WERI-Rb-1 (cell line): ENCODE measurements at regions not wholly inside any gene's neighbourhood (a gene's known extent, or its start where the extent isn't known, plus 50 kb on each side); places are given as distances from the start of the nearest gene placed in this dataset.

ENCODE experiments used
- DNase-seq: peaks from one replicate; pipeline ENCODE4 v3.0.0-alpha.2; 2020
- H3K27ac ChIP-seq: fragments of 250-450 bp; sonication (Bioruptor Pico); 2 replicates; pipeline ENCODE4 v1.5.1; 2020; ENCODE audit warnings: mild to moderate bottlenecking, moderate library complexity
- H3K27me3 ChIP-seq: fragments of 250-450 bp; sonication (Bioruptor Pico); 2 replicates; pipeline ENCODE4 v1.5.1; 2021; ENCODE audit warnings: mild to moderate bottlenecking, low read depth, moderate library complexity; ENCODE audit not compliant: insufficient read depth, severe bottlenecking
- H3K36me3 ChIP-seq: fragments of 250-450 bp; sonication (Bioruptor Pico); 2 replicates; pipeline ENCODE4 v1.5.1; 2020; ENCODE audit warnings: mild to moderate bottlenecking, moderate library complexity
- H3K4me3 ChIP-seq: 2 replicates; pipeline ENCODE4 v1.5.1; 2011; ENCODE audit warnings: low read depth, mild to moderate bottlenecking, control low read depth, low read length
- H3K9me3 ChIP-seq: fragments of 250-450 bp; sonication (Bioruptor Pico); 2 replicates; pipeline ENCODE4 v1.5.1; 2021; ENCODE audit warnings: mild to moderate bottlenecking, moderate library complexity; ENCODE audit not compliant: severe bottlenecking
- CTCF ChIP-seq: IDR thresholded peaks from 2 replicates; pipeline ENCODE4 v1.5.1; 2011; ENCODE audit warnings: low read depth, mild to moderate bottlenecking, control low read depth, inconsistent platforms, low read length

GRCh38 chr10:62650411-62650810 lies 154.1 kb upstream of the ADO start:
- H3K27me3 ChIP-seq: peaks cover 56% of the 10 kb centered on the region
- DNase-seq: no peak

GRCh38 chr10:62651341-62651740 lies 153.2 kb upstream of the ADO start:
- Histone ChIP-seq H3K27me3 (peaks cover 57% of the 10 kb centered on the region), H3K27ac (no peak overlapping the region), H3K4me3 (no peak overlapping the region), H3K36me3 (no peaks in the 10 kb centered on the region), H3K9me3 (no peaks in the 10 kb centered on the region)
- no peak for TF ChIP-seq CTCF
- DNase-seq: no peak

More at GRCh38 chr10:62650411-62650810, 154.1 kb upstream of the ADO start:
- TF ChIP-seq CTCF: no peak
- Histone ChIP-seq H3K27ac (no peak overlapping the region), H3K9me3 (no peaks in the 10 kb centered on the region), H3K4me3 (no peak overlapping the region), H3K36me3 (no peaks in the 10 kb centered on the region)

GRCh38 chr10:62652114-62652513 lies 152.4 kb upstream of the ADO start:
- no peak for TF ChIP-seq CTCF

GRCh38 chr10:62652564-62652963 lies 152.0 kb upstream of the ADO start:
- no peak for DNase-seq
- peaks cover 64% of the 10 kb centered on the region for H3K27me3 ChIP-seq
- no peak overlapping the region for H3K4me3 ChIP-seq
- no peak for TF ChIP-seq CTCF
- no peak overlapping the region for H3K27ac ChIP-seq
- H3K36me3 ChIP-seq: no peaks in the 10 kb centered on the region
- no peaks in the 10 kb centered on the region for H3K9me3 ChIP-seq

More at GRCh38 chr10:62652114-62652513, 152.4 kb upstream of the ADO start:
- Histone ChIP-seq H3K4me3 (no peak overlapping the region), H3K27me3 (peaks cover 64% of the 10 kb centered on the region), H3K9me3 (no peaks in the 10 kb centered on the region), H3K36me3 (no peaks in the 10 kb centered on the region), H3K27ac (no peak overlapping the region)
- no peak for DNase-seq

GRCh38 chr10:62653254-62653653 lies 151.3 kb upstream of the ADO start:
- DNase-seq: no peak
- peaks cover 67% of the 10 kb centered on the region for H3K27me3 ChIP-seq
- H3K4me3 ChIP-seq: no peak overlapping the region
- no peak for TF ChIP-seq CTCF
- no peaks in the 10 kb centered on the region for H3K36me3 ChIP-seq
- H3K27ac ChIP-seq: no peak overlapping the region
- H3K9me3 ChIP-seq: no peaks in the 10 kb centered on the region

- no peak for DNase-seq
- no peaks in the 10 kb centered on the region for H3K36me3 ChIP-seq
- no peaks in the 10 kb centered on the region for H3K9me3 ChIP-seq
- no peak for TF ChIP-seq CTCF
- no peak overlapping the region for H3K4me3 ChIP-seq
- H3K27ac ChIP-seq: no peak overlapping the region
- peaks cover 65% of the 10 kb centered on the region for H3K27me3 ChIP-seq
Observed at GRCh38 chr10:62654966-62655336, 149.6 kb upstream of the ADO start.
